IMR-90 (cell line): ENCODE measurements at regions not wholly inside any gene's neighbourhood (a gene's known extent, or its start where the extent isn't known, plus 50 kb on each side); places are given as distances from the start of the nearest gene placed in this dataset.

Experiments
- ATAC-seq: fragments of 200-7000 bp; cut with Tn5 transposase; 2 replicates; pipeline ENCODE4 v1.9.1; 2020; ENCODE audit warnings: low read depth, mild to moderate bottlenecking, moderate library complexity
- BruUV-seq: library from RNA; stranded (reverse); fragments of 400-500 nt; replicated peaks from 2 replicates; lab custom pipeline; 2021; lab: Mats Ljungman, UMichigan
- CTCF ChIA-PET: fragments of 300-600 bp; formaldehyde crosslinking; extraction: SDS; loops from one replicate; lab custom pipeline; 2021; ENCODE audit warnings: antibody characterized with exemption; lab: Yijun Ruan, JAX
- POLR2A ChIA-PET: fragments of 300-600 bp; sonication (Branson Sonifier 250); formaldehyde crosslinking; loops from one replicate; lab custom pipeline; 2022; ENCODE audit warnings: antibody characterized with exemption; ENCODE audit not compliant: unreplicated experiment; lab: Charles Lee
- DNase-seq: peaks from one replicate; pipeline ENCODE4 v3.0.0; 2013
- H2AFZ ChIP-seq: replicated peaks from 2 replicates; pipeline ENCODE3; 2013; ENCODE audit warnings: low read length, mild to moderate bottlenecking; ENCODE audit not compliant: poor library complexity
- H2AK5ac ChIP-seq: 2 replicates; pipeline ENCODE4 v1.6.1; 2013; ENCODE audit warnings: low read depth, low read length, inconsistent platforms
- H2AK9ac ChIP-seq: replicated peaks from 2 replicates; pipeline ENCODE3; 2013; ENCODE audit warnings: mild to moderate bottlenecking, low read depth, low read length, moderate library complexity; ENCODE audit not compliant: poor library complexity
- H2BK120ac ChIP-seq: 2 replicates; pipeline ENCODE4 v1.6.1; 2013; ENCODE audit warnings: low read depth, low read length, inconsistent platforms
- H2BK15ac ChIP-seq: 3 replicates; pipeline ENCODE4 v1.6.1; 2013; ENCODE audit warnings: low read depth, low read length, inconsistent platforms
- H2BK20ac ChIP-seq: 2 replicates; pipeline ENCODE4 v1.6.1; 2013; ENCODE audit warnings: low read depth, mild to moderate bottlenecking, inconsistent platforms, low read length, moderate library complexity
- H2BK5ac ChIP-seq: 2 replicates; pipeline ENCODE4 v1.6.1; 2013; ENCODE audit warnings: mild to moderate bottlenecking, low read depth, low read length, inconsistent platforms; ENCODE audit not compliant: poor library complexity, severe bottlenecking
- H3K14ac ChIP-seq: replicated peaks from 2 replicates; pipeline ENCODE4 v1.6.1; 2013; ENCODE audit warnings: low read depth, low read length, inconsistent platforms
- H3K18ac ChIP-seq: 2 replicates; pipeline ENCODE4 v1.6.1; 2013; ENCODE audit warnings: low read depth, low read length, control low read depth
- H3K23ac ChIP-seq: 2 replicates; pipeline ENCODE4 v1.6.1; 2013; ENCODE audit warnings: low read depth, low read length, inconsistent platforms
- H3K27ac ChIP-seq: 2 replicates; pipeline ENCODE4 v1.5.1; 2013; ENCODE audit warnings: mild to moderate bottlenecking, control low read depth, low read length; ENCODE audit not compliant: insufficient read depth
- H3K27me3 ChIP-seq: 2 replicates; pipeline ENCODE4 v1.6.1; 2013; ENCODE audit warnings: low read length; ENCODE audit not compliant: control insufficient read depth, insufficient read depth
- H3K36me3 ChIP-seq: 2 replicates; pipeline ENCODE4 v1.6.1; 2013; ENCODE audit warnings: low read length, mixed read lengths; ENCODE audit not compliant: control insufficient read depth, insufficient read depth
- H3K4ac ChIP-seq: 2 replicates; pipeline ENCODE4 v1.6.1; 2013; ENCODE audit warnings: low read depth, low read length, inconsistent platforms
- H3K4me1 ChIP-seq: 2 replicates; pipeline ENCODE4 v1.6.1; 2013; ENCODE audit warnings: low read length, mixed read lengths; ENCODE audit not compliant: control insufficient read depth, insufficient read depth
- H3K4me2 ChIP-seq: 2 replicates; pipeline ENCODE4 v1.6.1; 2013; ENCODE audit warnings: low read depth, mild to moderate bottlenecking, control low read depth, low read length, moderate library complexity
- H3K4me3 ChIP-seq: 2 replicates; pipeline ENCODE4 v1.5.1; 2013; ENCODE audit warnings: low read depth, mild to moderate bottlenecking, control low read depth, low read length, moderate library complexity; ENCODE audit not compliant: insufficient read depth
- H3K56ac ChIP-seq: 2 replicates; pipeline ENCODE4 v1.6.1; 2013; ENCODE audit warnings: low read length, inconsistent platforms; ENCODE audit not compliant: insufficient read depth; ENCODE audit errors: extremely low read depth
- H3K79me1 ChIP-seq, 2 experiments: 2 replicates each; pipeline ENCODE4 v1.6.1; 2013; ENCODE audit warnings: low read length in 2 of 2, inconsistent platforms in 1 of 2, low read depth in 1 of 2
- H3K9ac ChIP-seq: 2 replicates; pipeline ENCODE4 v1.6.1; 2013; ENCODE audit warnings: low read depth, low read length, control low read depth
- H3K9me1 ChIP-seq: 2 replicates; pipeline ENCODE4 v1.6.1; 2013; ENCODE audit warnings: low read length, inconsistent platforms; ENCODE audit not compliant: insufficient read depth
- H3K9me3 ChIP-seq: 2 replicates; pipeline ENCODE4 v1.6.1; 2013; ENCODE audit warnings: low read length; ENCODE audit not compliant: control insufficient read depth, insufficient read depth
- H4K20me1 ChIP-seq: 2 replicates; pipeline ENCODE4 v1.6.1; 2013; ENCODE audit warnings: low read length, inconsistent platforms; ENCODE audit not compliant: insufficient read depth
- H4K5ac ChIP-seq: 2 replicates; pipeline ENCODE4 v1.6.1; 2013; ENCODE audit warnings: mild to moderate bottlenecking, low read depth, low read length, control low read depth
- H4K8ac ChIP-seq, 2 experiments: 2 replicates each; pipeline ENCODE4 v1.6.1; 2013; ENCODE audit warnings: low read depth in 2 of 2, low read length in 2 of 2, control low read depth in 1 of 2, inconsistent platforms in 1 of 2
- H4K91ac ChIP-seq: 2 replicates; pipeline ENCODE4 v1.6.1; 2013; ENCODE audit warnings: low read depth, low read length, inconsistent platforms; ENCODE audit not compliant: insufficient read depth
- BHLHE40 ChIP-seq: fragments of 150-350 bp; IDR thresholded peaks from 2 replicates; pipeline ENCODE4 v1.6.1; 2016; ENCODE audit warnings: mild to moderate bottlenecking, low read depth, low read length
- CEBPB ChIP-seq: IDR thresholded peaks from 2 replicates; pipeline ENCODE4 v1.6.1; 2012; ENCODE audit warnings: low read depth, low read length, improper control_type of control experiment
- CHD1 ChIP-seq: IDR thresholded peaks from 2 replicates; pipeline ENCODE4 v1.6.1; 2012; ENCODE audit warnings: low read depth, low read length, improper control_type of control experiment
- CTCF ChIP-seq: conservative IDR thresholded peaks from 2 replicates; pipeline ENCODE4 v1.5.1; 2012; ENCODE audit warnings: mild to moderate bottlenecking, low read depth, low read length, improper control_type of control experiment
- ELK1 ChIP-seq: fragments of 150-350 bp; IDR thresholded peaks from 2 replicates; pipeline ENCODE4 v1.6.1; 2016; ENCODE audit warnings: low read depth, mild to moderate bottlenecking, low read length, moderate library complexity, borderline replicate concordance
- FOS ChIP-seq: fragments of 150-350 bp; IDR thresholded peaks from 2 replicates; pipeline ENCODE4 v1.6.1; 2016; ENCODE audit warnings: low read depth, low read length
- MAFK ChIP-seq: IDR thresholded peaks from 2 replicates; pipeline ENCODE4 v1.6.1; 2012; ENCODE audit warnings: low read depth, low read length, improper control_type of control experiment
- MXI1 ChIP-seq: IDR thresholded peaks from 2 replicates; pipeline ENCODE4 v1.6.1; 2012; ENCODE audit warnings: low read depth, mild to moderate bottlenecking, low read length, moderate library complexity, borderline replicate concordance
- NFE2L2 ChIP-seq: fragments of 150-350 bp; IDR thresholded peaks from 2 replicates; pipeline ENCODE4 v1.6.1; 2016; ENCODE audit warnings: low read depth, mild to moderate bottlenecking, low read length
- POLR2A ChIP-seq: IDR thresholded peaks from 2 replicates; pipeline ENCODE4 v1.6.1; 2012; ENCODE audit warnings: mild to moderate bottlenecking, low read depth, low read length
- RAD21 ChIP-seq: IDR thresholded peaks from 2 replicates; pipeline ENCODE4 v1.6.1; 2012; ENCODE audit warnings: low read length, improper control_type of control experiment
- RCOR1 ChIP-seq: IDR thresholded peaks from 2 replicates; pipeline ENCODE4 v1.6.1; 2012; ENCODE audit warnings: mild to moderate bottlenecking, low read length, improper control_type of control experiment; ENCODE audit not compliant: insufficient replicate concordance
- RFX5 ChIP-seq: IDR thresholded peaks from 2 replicates; pipeline ENCODE4 v1.8.0; 2012; ENCODE audit warnings: low read depth, mild to moderate bottlenecking, low read length, moderate library complexity
- SMC3 ChIP-seq: fragments of 150-350 bp; IDR thresholded peaks from 2 replicates; pipeline ENCODE4 v1.6.1; 2016; ENCODE audit warnings: low read depth, mild to moderate bottlenecking, antibody characterized with exemption, low read length, moderate library complexity
- USF2 ChIP-seq: fragments of 150-350 bp; IDR thresholded peaks from 2 replicates; pipeline ENCODE4 v1.6.1; 2017; ENCODE audit warnings: mild to moderate bottlenecking, antibody characterized with exemption, low read length, low read depth
- WGBS, 2 experiments: methylation state at CpG; one replicate each; pipeline versions ENCODE4 v1.1.5 to v1.1.7; 2013; ENCODE audit warnings: missing lambda C conversion rate in 2 of 2; ENCODE audit not compliant: insufficient read length in 1 of 2; ENCODE audit errors: extremely low coverage in 2 of 2; 5-methylcytosine and 5-hydroxymethylcytosine counted together
- dilution Hi-C: fragments of 300-500 bp; cut with HindIII; formaldehyde crosslinking; loops from one replicate; pipeline ENCODE4 v1.14.3; 2018; ENCODE audit warnings: low sequenced_read_pairs; ENCODE audit not compliant: unreplicated experiment
- in situ Hi-C: fragments of 300-500 bp; cut with MboI; formaldehyde crosslinking; loops from 3 replicates; pipeline ENCODE4 v1.14.3; 2019; ENCODE audit warnings: low sequenced_read_pairs, inconsistent platforms, mixed read lengths
- intact Hi-C: fragments of 100-400 bp; cut with micrococcal nuclease; formaldehyde crosslinking; loops from 2 replicates; pipeline ENCODE4 v1.10.0; 2022

GRCh38 chr3:132218817-132219755, 98.1 kb upstream of the ACP3 start:
- Histone ChIP-seq H2BK15ac (no peak overlapping the region), H2BK20ac (no peak overlapping the region), H3K27me3 (peaks cover 5% of the 10 kb centered on the region; the same call in 1 of the 2 replicates), H3K9ac (no peak overlapping the region), H2AK5ac (no peak overlapping the region), H3K36me3 (no peaks in the 10 kb centered on the region), H3K4ac (no peak overlapping the region), H3K4me1 (no peaks in the 10 kb centered on the region), H2AK9ac (no peak overlapping the region), H3K79me1 (no peaks in the 10 kb centered on the region), H3K27ac (no peak overlapping the region), H4K20me1 (no peaks in the 10 kb centered on the region), H4K91ac (no peak overlapping the region), H3K9me1 (no peaks in the 10 kb centered on the region), H3K23ac (no peak overlapping the region), H2BK120ac (no peak overlapping the region), H3K14ac (no peak overlapping the region), H2AFZ (no peak overlapping the region), H3K18ac (no peak overlapping the region), H3K56ac (no peak overlapping the region), H2BK5ac (no peak overlapping the region), H3K4me2 (no peak overlapping the region), H4K8ac (no peak overlapping the region), H3K4me3 (no peak overlapping the region), H4K5ac (no peak overlapping the region), H3K9me3 (no peaks in the 10 kb centered on the region)
- ChIA-PET POLR2A (no interaction called here), CTCF (interaction anchor here (0.6 to 1.0 kb wide), 3 partner anchors 9 to 68 kb away, joined by 3 read pairs; no protein-coding TSS in a partner anchor)
- TF ChIP-seq MAFK = no peak
- no peak for TF ChIP-seq ELK1
- TF ChIP-seq SMC3 = no peak
- TF ChIP-seq FOS = no peak
- no peak for TF ChIP-seq BHLHE40
- no peak for TF ChIP-seq USF2
- TF ChIP-seq MXI1 = no peak
- no peak for TF ChIP-seq CHD1
- no peak for TF ChIP-seq RFX5
- no peak for TF ChIP-seq CEBPB
- TF ChIP-seq RCOR1 = no peak
- no peak for TF ChIP-seq RAD21
- TF ChIP-seq CTCF = no peak
- no peak for TF ChIP-seq NFE2L2
- TF ChIP-seq POLR2A = no peak
- intact Hi-C loops = no loop called here
- BruUV-seq = no TSS peak
- WGBS, 2 experiments = no CpG with 5 or more reads among the region's 3 CpGs
- in situ Hi-C loops = no loop called here
- dilution Hi-C loops = no loop called here
- ATAC-seq = no peak; the same call in 1 of the 2 replicates
- DNase-seq = no peak
